Spleen (tissue), 11 donors: ENCODE measurements at regions not wholly inside any gene's neighbourhood (a gene's known extent, or its start where the extent isn't known, plus 50 kb on each side); places are given as distances from the start of the nearest gene placed in this dataset.

Experiments used
- DNase-seq: peaks from one replicate; pipeline ENCODE4 v3.0.0-alpha.2; 2020
- H3K27ac ChIP-seq, 8 donors: fragments of 200-600 bp; sonication (generic) in 7 of 8; 1 replicate in 4 of 8; 2 replicates in 4 of 8; pipeline versions ENCODE4 v1.5.0 to v1.8.0; 2016 to 2021; ENCODE audit warnings: inconsistent platforms in 4 of 8, mild to moderate bottlenecking in 4 of 8, moderate library complexity in 1 of 8
- H3K27me3 ChIP-seq, 7 donors: fragments of 200-600 bp; sonication (generic) in 6 of 7; replicated peaks in 1 of 7; 1 replicate in 4 of 7; 2 replicates in 3 of 7; pipeline versions ENCODE4 v1.5.0 to v1.8.0; 2016 to 2021; ENCODE audit warnings: inconsistent platforms in 3 of 7, mild to moderate bottlenecking in 1 of 7
- H3K36me3 ChIP-seq, 6 donors: fragments of 200-600 bp; sonication (generic) in 5 of 6; 1 replicate in 4 of 6; 2 replicates in 2 of 6; pipeline versions ENCODE4 v1.5.0 to v1.8.0; 2016 to 2021; ENCODE audit warnings: inconsistent platforms in 2 of 6
- H3K4me1 ChIP-seq, 6 donors: fragments of 200-600 bp; sonication (generic) in 5 of 6; 1 replicate in 3 of 6; 2 replicates in 3 of 6; pipeline versions ENCODE4 v1.5.0 to v1.8.0; 2016 to 2021; ENCODE audit warnings: inconsistent platforms in 3 of 6
- H3K4me3 ChIP-seq, 8 donors: fragments of 200-600 bp; sonication (generic) in 7 of 8; 1 replicate in 4 of 8; 2 replicates in 4 of 8; pipeline versions ENCODE4 v1.5.0 to v1.8.0; 2016 to 2021; ENCODE audit warnings: inconsistent platforms in 4 of 8, mild to moderate bottlenecking in 4 of 8, moderate library complexity in 2 of 8
- H3K9me3 ChIP-seq, 8 donors: fragments of 200-600 bp; sonication (generic) in 7 of 8; 1 replicate in 4 of 8; 2 replicates in 4 of 8; pipeline versions ENCODE4 v1.5.0 to v1.8.0; 2016 to 2021; ENCODE audit warnings: inconsistent platforms in 4 of 8
- POLR2A ChIP-seq, 3 donors: fragments of 450-650 bp; IDR thresholded peaks; one replicate each; pipeline ENCODE4 v1.5.1; 2017; ENCODE audit warnings: antibody characterized with exemption in 3 of 3, mild to moderate bottlenecking in 1 of 3
- POLR2AphosphoS5 ChIP-seq, 3 donors: sonication (generic); formaldehyde crosslinking; IDR thresholded peaks; one replicate each; pipeline ENCODE4 v1.5.1; 2017; ENCODE audit warnings: antibody characterized with exemption in 3 of 3
- WGBS, 5 donors: extraction: QIAGEN DNeasy Blood & Tissue Kit in 3 of 5; methylation state at CpG; one replicate each; pipeline versions ENCODE4 v1.1.5 to v1.1.7; 2013 to 2018; 5-methylcytosine and 5-hydroxymethylcytosine counted together
- intact Hi-C: fragments of 100-400 bp; cut with DNase I; formaldehyde crosslinking; loops from one replicate; pipeline ENCODE4 v1.15.0; 2023; ENCODE audit warnings: low total_unique reads
- TF ChIP-seq, protein P1 (sequence below), 11 experiments: fragments of 200-600 bp in 7 of 11; fragments of 450-650 bp in 4 of 11; sonication (generic) in 4 of 11; IDR thresholded peaks in 8 of 11; conservative IDR thresholded peaks in 3 of 11; 1 replicate in 7 of 11; 2 replicates in 4 of 11; pipeline versions ENCODE4 v1.4.0 to v1.8.0; 2016 to 2021; ENCODE audit warnings: antibody characterized with exemption in 11 of 11, inconsistent platforms in 4 of 11, mild to moderate bottlenecking in 1 of 11
- donor health status: healthy with polysubstance abuse.
- donor health status: DM: no; HTN: no; CAD: no; lungs with moderate emphysema.
- donor health status: DM: no; HTN: no; CAD: no.
- donor health status: Bipolar disorder and iron deficiency.
- donor health status: healthy.
- donor health status: DM: no; HTN: no; CAD: no.
- donor health status: DM: yes; HTN: yes; CAD: no.

- Histone ChIP-seq H3K27ac (no peak overlapping the region), H3K27me3 (no peaks in the 10 kb centered on the region), H3K4me1 (no peaks in the 10 kb centered on the region), H3K9me3 (no peaks in the 10 kb centered on the region), H3K4me3 (no peak overlapping the region), H3K36me3 (no peaks in the 10 kb centered on the region)
- no peak for DNase-seq
- 77 to 86% (median 78%) methylated on average over 3 of the region's 3 CpGs for WGBS, 5 donors
- TF ChIP-seq, protein P1, sequence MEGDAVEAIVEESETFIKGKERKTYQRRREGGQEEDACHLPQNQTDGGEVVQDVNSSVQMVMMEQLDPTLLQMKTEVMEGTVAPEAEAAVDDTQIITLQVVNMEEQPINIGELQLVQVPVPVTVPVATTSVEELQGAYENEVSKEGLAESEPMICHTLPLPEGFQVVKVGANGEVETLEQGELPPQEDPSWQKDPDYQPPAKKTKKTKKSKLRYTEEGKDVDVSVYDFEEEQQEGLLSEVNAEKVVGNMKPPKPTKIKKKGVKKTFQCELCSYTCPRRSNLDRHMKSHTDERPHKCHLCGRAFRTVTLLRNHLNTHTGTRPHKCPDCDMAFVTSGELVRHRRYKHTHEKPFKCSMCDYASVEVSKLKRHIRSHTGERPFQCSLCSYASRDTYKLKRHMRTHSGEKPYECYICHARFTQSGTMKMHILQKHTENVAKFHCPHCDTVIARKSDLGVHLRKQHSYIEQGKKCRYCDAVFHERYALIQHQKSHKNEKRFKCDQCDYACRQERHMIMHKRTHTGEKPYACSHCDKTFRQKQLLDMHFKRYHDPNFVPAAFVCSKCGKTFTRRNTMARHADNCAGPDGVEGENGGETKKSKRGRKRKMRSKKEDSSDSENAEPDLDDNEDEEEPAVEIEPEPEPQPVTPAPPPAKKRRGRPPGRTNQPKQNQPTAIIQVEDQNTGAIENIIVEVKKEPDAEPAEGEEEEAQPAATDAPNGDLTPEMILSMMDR (IDR thresholded peaks at IDR 0.05 in 8 of 11, conservative IDR thresholded peaks at IDR 0.05 in 3 of 11), result no peak
- TF ChIP-seq POLR2A (IDR thresholded peaks at IDR 0.05) (no peak), POLR2AphosphoS5 (IDR thresholded peaks at IDR 0.05) (no peak)
- intact Hi-C loops, result loop anchor here (10.0 kb wide), 1 partner anchor 537 kb away; no protein-coding TSS in a partner anchor
These were observed 200.5 kb upstream of the FANCL start for GRCh38 chr2:58441643-58442042.

DNA sequence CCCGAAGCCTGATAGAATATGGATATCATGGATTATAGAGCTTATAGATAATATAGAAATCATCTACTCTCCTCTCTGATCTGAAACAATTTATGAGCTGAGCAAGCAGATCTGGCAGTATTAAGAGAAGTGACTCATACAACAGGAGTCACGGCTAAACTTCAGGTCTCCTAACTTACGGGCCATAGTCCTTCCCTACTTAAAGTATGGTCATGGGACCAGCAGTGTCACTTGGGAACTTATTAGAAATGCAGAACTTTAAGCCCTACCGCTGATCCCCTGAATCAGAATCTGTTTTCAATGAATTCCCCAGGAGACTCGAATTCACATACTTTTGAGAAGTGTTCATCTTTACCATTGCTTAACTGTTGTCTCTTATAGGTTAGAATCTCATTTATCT is 195.7 kb upstream of the FANCL start:
- Histone ChIP-seq H3K36me3 (no peaks in the 10 kb centered on the region), H3K27me3 (no peaks in the 10 kb centered on the region), H3K4me3 (no peak overlapping the region), H3K9me3 (no peaks in the 10 kb centered on the region), H3K27ac (no peak overlapping the region), H3K4me1 (no peaks in the 10 kb centered on the region)
- intact Hi-C loops, result no loop called here
- DNase-seq, result no peak
- WGBS, 5 donors, result 83 to 92% (median 87%) methylated on average over 5 of the region's 5 CpGs
- TF ChIP-seq POLR2A (IDR thresholded peaks at IDR 0.05), result no peak
- TF ChIP-seq, protein P1 (IDR thresholded peaks at IDR 0.05 in 8 of 11, conservative IDR thresholded peaks at IDR 0.05 in 3 of 11), result no peak
- TF ChIP-seq POLR2AphosphoS5 (IDR thresholded peaks at IDR 0.05), result no peak

- H3K4me1 ChIP-seq, result no peaks in the 10 kb centered on the region
- H3K36me3 ChIP-seq, result no peaks in the 10 kb centered on the region
- no peaks in the 10 kb centered on the region for H3K9me3 ChIP-seq
- 58 to 88% (median 83%) methylated on average over 3 of the region's 3 CpGs for WGBS, 5 donors
- TF ChIP-seq, protein P1 (IDR thresholded peaks at IDR 0.05 in 8 of 11, conservative IDR thresholded peaks at IDR 0.05 in 3 of 11), result no peak
- TF ChIP-seq POLR2A (IDR thresholded peaks at IDR 0.05) (no peak), POLR2AphosphoS5 (IDR thresholded peaks at IDR 0.05) (no peak)
- no peak overlapping the region for H3K27ac ChIP-seq
- H3K27me3 ChIP-seq, result peaks cover 0 to 2% (median 0%) of the 10 kb centered on the region in 7 donors
- intact Hi-C loops, result no loop called here
- DNase-seq, result no peak
- H3K4me3 ChIP-seq, result no peak overlapping the region
These were observed 194.1 kb upstream of the FANCL start for GRCh38 chr2:58435246-58435645.

GRCh38 chr2:58434692-58435091 is 193.6 kb upstream of the FANCL start:
- DNase-seq, result no peak
- WGBS, 5 donors, result 84 to 91% (median 90%) methylated on average over 1 of the region's 1 CpG
- H3K27me3 ChIP-seq, result peaks cover 0 to 8% (median 0%) of the 10 kb centered on the region in 7 donors
- intact Hi-C loops, result no loop called here
- TF ChIP-seq, protein P1 (IDR thresholded peaks at IDR 0.05 in 8 of 11, conservative IDR thresholded peaks at IDR 0.05 in 3 of 11), result no peak
- no peak for TF ChIP-seq POLR2AphosphoS5 (IDR thresholded peaks at IDR 0.05)
- no peak for TF ChIP-seq POLR2A (IDR thresholded peaks at IDR 0.05)
- no peaks in the 10 kb centered on the region for H3K4me1 ChIP-seq
- H3K36me3 ChIP-seq, result no peaks in the 10 kb centered on the region
- H3K4me3 ChIP-seq, result no peak overlapping the region
- no peak overlapping the region for H3K27ac ChIP-seq
- H3K9me3 ChIP-seq, result no peaks in the 10 kb centered on the region
